ENCODE measurements at regions not wholly inside any gene's neighbourhood (a gene's known extent, or its start where the extent isn't known, plus 50 kb on each side); places are given as distances from the start of the nearest gene placed in this dataset.

GRCh38 chr2:129274918-129275317 is 704.5 kb upstream of the RAB6C start:
- H3K9me3 ChIP-seq (ENCODE audit: low read depth), result no peaks in the 10 kb centered on the region
- H3K27me3 ChIP-seq, result no peaks in the 10 kb centered on the region
- H3K4me3 ChIP-seq, result no peak overlapping the region
- TF ChIP-seq EZH2phosphoT487 (IDR thresholded peaks at IDR 0.05; ENCODE audit: low read depth, severe bottlenecking, unreplicated experiment), result no peak
- TF ChIP-seq CTCF (IDR thresholded peaks at IDR 0.05; ENCODE audit: poor library complexity), result no peak
- TF ChIP-seq EZH2 (IDR thresholded peaks at IDR 0.05; ENCODE audit: borderline replicate concordance), result no peak
- no peak overlapping the region for H3K4me2 ChIP-seq
- no peak for DNase-seq (ENCODE audit: low spot score)
- H3K9me2 ChIP-seq (replicated peaks; ENCODE audit: insufficient read depth), result no peaks in the 10 kb centered on the region
- no peak overlapping the region for H2AFZ ChIP-seq
- no peak overlapping the region for H3K27ac ChIP-seq
- WGBS (ENCODE audit: low lambda C conversion rate, missing lambda C conversion rate), result 83% methylated on average over 5 of the region's 5 CpGs
- H3K79me2 ChIP-seq, result no peaks in the 10 kb centered on the region
- H3K4me1 ChIP-seq (ENCODE audit: insufficient read depth), result no peaks in the 10 kb centered on the region
- no peaks in the 10 kb centered on the region for H3K36me3 ChIP-seq (replicated peaks; ENCODE audit: insufficient read depth, low read depth)
- no peaks in the 10 kb centered on the region for H4K20me1 ChIP-seq (ENCODE audit: insufficient read depth, poor library complexity, severe bottlenecking)

DNA sequence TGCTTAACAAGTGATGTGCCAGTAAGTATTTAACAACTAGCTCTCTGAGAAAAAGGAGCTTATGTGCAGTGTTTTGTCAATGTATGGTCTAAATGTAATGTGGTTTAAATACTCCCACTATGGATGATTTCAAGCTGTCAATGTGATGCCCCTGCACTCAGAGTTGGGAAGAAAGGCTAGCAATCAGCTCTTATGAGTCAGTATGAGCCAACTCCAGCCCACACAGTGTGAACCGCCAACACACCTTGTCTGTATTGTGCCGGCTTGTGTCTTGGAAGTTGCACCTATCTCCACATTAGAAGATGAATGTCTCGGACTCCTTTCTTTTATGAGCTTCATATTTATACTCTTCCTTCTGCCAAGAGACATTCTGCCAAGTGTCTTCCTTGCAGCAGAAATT is 703.8 kb upstream of the RAB6C start:
- Histone ChIP-seq H3K4me3 (no peak overlapping the region), H2AFZ (no peak overlapping the region), H3K9me2 (replicated peaks; ENCODE audit: insufficient read depth) (no peaks in the 10 kb centered on the region), H3K4me2 (no peak overlapping the region), H3K27ac (no peak overlapping the region), H3K27me3 (no peaks in the 10 kb centered on the region), H3K79me2 (no peaks in the 10 kb centered on the region), H3K36me3 (replicated peaks; ENCODE audit: insufficient read depth, low read depth) (no peaks in the 10 kb centered on the region), H3K4me1 (ENCODE audit: insufficient read depth) (no peaks in the 10 kb centered on the region), H4K20me1 (ENCODE audit: insufficient read depth, poor library complexity, severe bottlenecking) (no peaks in the 10 kb centered on the region), H3K9me3 (ENCODE audit: low read depth) (no peaks in the 10 kb centered on the region)
- no peak for DNase-seq (ENCODE audit: low spot score)
- no peak for TF ChIP-seq EZH2phosphoT487 (IDR thresholded peaks at IDR 0.05; ENCODE audit: low read depth, severe bottlenecking, unreplicated experiment)
- no peak for TF ChIP-seq CTCF (IDR thresholded peaks at IDR 0.05; ENCODE audit: poor library complexity)
- no peak for TF ChIP-seq EZH2 (IDR thresholded peaks at IDR 0.05; ENCODE audit: borderline replicate concordance)
- WGBS (ENCODE audit: low lambda C conversion rate, missing lambda C conversion rate), result 92% methylated on average over 3 of the region's 3 CpGs

GRCh38 chr2:129276978-129277584 is 702.4 kb upstream of the RAB6C start:
- Histone ChIP-seq H3K4me3 (no peak overlapping the region), H3K36me3 (replicated peaks; ENCODE audit: insufficient read depth, low read depth) (no peaks in the 10 kb centered on the region), H3K27ac (no peak overlapping the region), H2AFZ (no peak overlapping the region), H3K4me1 (ENCODE audit: insufficient read depth) (no peaks in the 10 kb centered on the region), H4K20me1 (ENCODE audit: insufficient read depth, poor library complexity, severe bottlenecking) (no peaks in the 10 kb centered on the region), H3K9me3 (ENCODE audit: low read depth) (no peaks in the 10 kb centered on the region), H3K4me2 (no peak overlapping the region), H3K27me3 (no peaks in the 10 kb centered on the region), H3K79me2 (no peaks in the 10 kb centered on the region), H3K9me2 (replicated peaks; ENCODE audit: insufficient read depth) (no peaks in the 10 kb centered on the region)
- WGBS (ENCODE audit: low lambda C conversion rate, missing lambda C conversion rate), result 84% methylated on average over 5 of the region's 5 CpGs
- no peak for TF ChIP-seq CTCF (IDR thresholded peaks at IDR 0.05; ENCODE audit: poor library complexity)
- no peak for TF ChIP-seq EZH2phosphoT487 (IDR thresholded peaks at IDR 0.05; ENCODE audit: low read depth, severe bottlenecking, unreplicated experiment)
- no peak for TF ChIP-seq EZH2 (IDR thresholded peaks at IDR 0.05; ENCODE audit: borderline replicate concordance)
- DNase-seq (ENCODE audit: low spot score), result no peak
